GM13977 (cell line): ENCODE measurements at regions not wholly inside any gene's neighbourhood (a gene's known extent, or its start where the extent isn't known, plus 50 kb on each side); places are given as distances from the start of the nearest gene placed in this dataset.
"Not testable (repeated sequence)": the region's sequence is repeated elsewhere in the genome, so short reads cannot be mapped to it uniquely, and the experiment has no call there.

ENCODE experiments used
- DNase-seq: peaks from one replicate; pipeline ENCODE4 v3.0.0; 2012; ENCODE audit warnings: low spot score
- CTCF ChIP-seq: IDR thresholded peaks from 2 replicates; pipeline ENCODE4 v1.5.1; 2012; ENCODE audit warnings: mild to moderate bottlenecking, control low read depth; ENCODE audit not compliant: insufficient read depth; ENCODE audit errors: extremely low read depth, missing control alignments
- in situ Hi-C: fragments of 300-500 bp; cut with MboI; formaldehyde crosslinking; loops from one replicate; pipeline ENCODE4 v1.12.0; 2022; ENCODE audit warnings: low sequenced_read_pairs, low pct_unique_long_range_greater_than_20kb, mixed read lengths, inconsistent platforms; ENCODE audit not compliant: unreplicated experiment

GRCh38 chr21:8695889-8696288, 1825.5 kb upstream of the TPTE start:
- in situ Hi-C loops, DNase-seq: not testable (repeated sequence)

- in situ Hi-C loops, DNase-seq: not testable (repeated sequence)
- peak; percentile 31 for TF ChIP-seq CTCF
Measured at GRCh38 chr21:8701297-8701696, 1820.1 kb upstream of the TPTE start.

- in situ Hi-C loops, DNase-seq: not testable (repeated sequence)
Measured at GRCh38 chr21:8705829-8706228, 1815.6 kb upstream of the TPTE start.
